ENCODE measurements at regions not wholly inside any gene's neighbourhood (a gene's known extent, or its start where the extent isn't known, plus 50 kb on each side); places are given as distances from the start of the nearest gene placed in this dataset.
"Not testable (repeated sequence)": the region's sequence is repeated elsewhere in the genome, so short reads cannot be mapped to it uniquely, and the experiment has no call there.

- DNase-seq = no peak
Measured at GRCh38 chr10:78326372-78326771, 292.7 kb downstream of the RPS24 start.

GRCh38 chr10:78327778-78328591 is 294.3 kb downstream of the RPS24 start:
- no peak for DNase-seq

- DNase-seq = no peak
Measured at GRCh38 chr10:78328592-78329404, 295.1 kb downstream of the RPS24 start.

GRCh38 chr10:78330884-78331283 is 297.2 kb downstream of the RPS24 start:
- no peak for DNase-seq

GRCh38 chr10:78331391-78331922 is 297.8 kb downstream of the RPS24 start:
- DNase-seq = no peak

- no peak for DNase-seq
Measured at GRCh38 chr10:78332012-78332411, 298.3 kb downstream of the RPS24 start.

GRCh38 chr10:78332657-78333056 is 299.0 kb downstream of the RPS24 start:
- no peak for DNase-seq

GRCh38 chr10:78333362-78334143 is 299.9 kb downstream of the RPS24 start:
- no peak for DNase-seq

GRCh38 chr10:78335371-78335690 is 301.7 kb downstream of the RPS24 start:
- DNase-seq = no peak

GRCh38 chr10:78335691-78336401 is 302.2 kb downstream of the RPS24 start:
- DNase-seq = no peak

GRCh38 chr10:78336402-78336791 is 302.7 kb downstream of the RPS24 start:
- DNase-seq = no peak

- DNase-seq = no peak
Measured at GRCh38 chr10:78337016-78337415, 303.4 kb downstream of the RPS24 start.

- DNase-seq = no peak
Measured at GRCh38 chr10:78337646-78338391, 304.2 kb downstream of the RPS24 start.

- DNase-seq = no peak
Measured at GRCh38 chr10:78338717-78339116, 305.1 kb downstream of the RPS24 start.

- DNase-seq = no peak
Measured at GRCh38 chr10:78339251-78339650, 305.6 kb downstream of the RPS24 start.

GRCh38 chr10:78341953-78342614 is 308.4 kb downstream of the RPS24 start:
- no peak for DNase-seq

GRCh38 chr10:78342827-78343653 is 309.4 kb downstream of the RPS24 start:
- DNase-seq = no peak

- DNase-seq = not testable (repeated sequence)
Measured at GRCh38 chr10:78344257-78344656, 310.6 kb downstream of the RPS24 start.

- DNase-seq = not testable (repeated sequence)
Measured at GRCh38 chr10:78345515-78345914, 311.9 kb downstream of the RPS24 start.

GRCh38 chr10:78346721-78347120 is 313.1 kb downstream of the RPS24 start:
- no peak for DNase-seq
